Stimulated activated naive CD8-positive, alpha-beta T cell treated with anti-CD3 and anti-CD28 coated beads, Interleukin-15, Interleukin-2, amounts not matched to agents 100 U/mL and 50 U/mL, for 24 hours (primary cell): ENCODE measurements at regions not wholly inside any gene's neighbourhood (a gene's known extent, or its start where the extent isn't known, plus 50 kb on each side); places are given as distances from the start of the nearest gene placed in this dataset.
"Not testable (repeated sequence)": the region's sequence is repeated elsewhere in the genome, so short reads cannot be mapped to it uniquely, and the experiment has no call there.

Source experiments
- ATAC-seq: fragments of 150-1000 bp; cut with Tn5 transposase; one replicate; pipeline ENCODE4 v1.10.0; 2021
- DNase-seq: peaks from one replicate; pipeline ENCODE4 v3.0.0; 2021

DNA sequence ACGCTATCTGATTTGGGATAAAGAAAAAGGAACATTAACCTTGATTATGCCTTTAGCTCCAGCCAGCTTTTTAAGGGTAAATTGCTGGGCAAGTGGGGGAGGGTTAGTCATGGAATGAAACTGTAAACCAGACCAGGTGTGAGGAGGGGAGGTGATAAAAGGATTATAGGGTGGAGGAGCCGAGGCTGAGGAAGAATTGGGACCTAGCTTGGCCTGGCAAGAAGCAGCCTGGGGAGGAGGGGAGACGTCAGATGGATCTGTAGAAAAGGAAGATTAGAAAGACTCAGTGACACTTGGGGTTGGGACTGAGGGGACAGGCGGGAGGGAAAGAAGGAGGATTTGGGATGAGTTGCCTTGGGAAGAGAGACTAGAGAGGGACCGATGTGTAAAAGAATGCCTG lies 590.8 kb upstream of the MDGA2 start:
- not testable (repeated sequence) for DNase-seq, ATAC-seq

DNA sequence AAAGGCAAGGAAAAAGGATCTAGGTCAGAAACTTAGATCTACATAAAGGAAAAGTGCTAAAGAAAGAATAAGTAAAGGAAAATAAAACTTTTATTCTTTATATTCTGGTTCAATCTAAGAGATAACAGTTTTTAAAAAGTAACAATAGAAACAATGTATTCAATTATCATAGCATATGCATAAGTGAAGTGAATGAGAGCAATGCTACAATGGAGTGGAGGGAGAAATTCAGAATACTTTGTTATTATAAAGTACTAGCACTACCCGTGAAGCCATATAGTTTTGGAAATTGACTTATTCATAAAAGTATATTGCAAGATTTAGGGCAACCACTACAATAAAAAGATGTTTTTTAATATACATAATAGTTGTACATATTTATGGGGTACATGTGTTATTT lies 586.0 kb upstream of the MDGA2 start:
- no peak for DNase-seq
- ATAC-seq, result no peak

DNA sequence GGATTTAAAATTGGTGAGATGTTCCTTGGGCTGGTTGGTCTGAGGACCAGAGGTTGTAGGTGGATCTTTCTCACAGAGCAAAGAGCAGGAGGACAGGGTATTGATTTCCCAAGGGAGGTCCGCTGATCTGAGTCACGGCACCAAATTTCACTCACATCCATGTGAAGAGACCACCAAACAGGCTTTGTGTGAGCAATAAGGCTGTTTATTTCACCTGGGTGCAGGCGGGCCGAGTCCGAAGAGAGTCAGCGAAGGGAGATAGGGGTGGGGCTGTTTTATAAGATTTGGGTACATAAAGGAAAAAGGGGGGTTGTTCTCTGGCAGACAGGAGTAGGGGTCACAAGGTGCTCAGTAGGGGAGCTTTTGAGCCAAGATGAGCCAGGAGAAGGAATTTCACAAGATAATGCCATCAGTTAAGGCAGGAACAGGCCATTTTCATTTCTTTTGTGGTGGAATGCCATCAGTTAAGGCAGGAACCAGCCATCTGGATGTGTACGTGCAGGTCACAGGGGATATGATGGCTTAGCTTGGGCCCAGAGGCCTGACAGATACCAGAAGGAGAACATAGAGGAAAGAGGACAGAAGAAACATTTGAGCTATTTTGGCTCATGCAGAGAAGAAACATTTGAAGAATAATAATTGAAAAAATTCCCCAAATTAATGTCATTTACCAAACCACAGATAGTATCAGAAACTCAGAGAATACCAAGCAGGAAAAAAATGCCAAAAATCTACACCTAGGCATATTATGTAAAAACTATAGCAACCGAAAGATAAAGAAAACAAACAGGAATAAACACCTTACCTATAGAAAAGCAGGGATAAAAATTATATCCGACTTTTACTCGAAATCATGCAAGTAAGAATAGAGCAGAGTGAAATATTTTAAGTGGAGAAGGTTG lies 585.2 kb upstream of the MDGA2 start:
- ATAC-seq, DNase-seq: not testable (repeated sequence)

DNA sequence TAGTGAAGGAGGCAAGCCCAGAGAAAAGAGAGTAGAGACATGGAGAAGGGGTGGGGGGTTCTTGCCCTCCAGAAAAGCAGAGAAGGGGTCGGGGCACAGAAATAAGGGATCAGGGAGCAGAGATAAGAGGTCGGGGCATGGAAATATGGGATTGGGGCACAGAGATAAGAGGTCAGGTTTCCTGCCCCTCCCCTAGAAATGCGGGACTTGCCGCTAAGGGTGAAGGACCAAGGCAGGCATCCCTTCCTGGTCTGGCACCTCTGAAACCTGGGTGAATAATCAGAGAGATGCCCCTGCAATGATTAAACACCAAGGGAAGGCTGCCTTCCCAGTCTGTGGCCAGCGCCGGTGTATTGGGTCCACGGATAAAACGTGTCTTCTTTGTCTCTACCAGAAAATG lies 584.5 kb upstream of the MDGA2 start:
- not testable (repeated sequence) for ATAC-seq, DNase-seq

DNA sequence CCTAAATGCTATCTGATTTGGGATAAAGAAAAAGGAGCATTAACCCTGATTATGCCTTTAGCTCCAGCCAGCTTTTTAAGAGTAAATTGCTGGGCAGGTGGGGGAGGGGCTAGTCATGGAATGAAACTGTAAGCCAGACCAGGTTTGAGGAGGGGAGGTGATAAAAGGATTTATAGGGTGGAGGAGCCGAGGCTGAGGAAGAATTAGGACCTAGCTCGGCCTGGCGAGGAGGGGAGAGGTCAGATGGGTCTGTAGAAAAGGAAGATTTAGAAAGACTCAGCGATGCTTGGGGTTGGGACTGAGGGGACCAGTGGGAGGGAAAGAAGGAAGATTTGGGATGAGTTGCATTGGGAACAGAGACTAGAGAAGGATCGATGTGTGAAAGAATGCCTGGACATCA lies 583.8 kb upstream of the MDGA2 start:
- not testable (repeated sequence) for DNase-seq, ATAC-seq

DNA sequence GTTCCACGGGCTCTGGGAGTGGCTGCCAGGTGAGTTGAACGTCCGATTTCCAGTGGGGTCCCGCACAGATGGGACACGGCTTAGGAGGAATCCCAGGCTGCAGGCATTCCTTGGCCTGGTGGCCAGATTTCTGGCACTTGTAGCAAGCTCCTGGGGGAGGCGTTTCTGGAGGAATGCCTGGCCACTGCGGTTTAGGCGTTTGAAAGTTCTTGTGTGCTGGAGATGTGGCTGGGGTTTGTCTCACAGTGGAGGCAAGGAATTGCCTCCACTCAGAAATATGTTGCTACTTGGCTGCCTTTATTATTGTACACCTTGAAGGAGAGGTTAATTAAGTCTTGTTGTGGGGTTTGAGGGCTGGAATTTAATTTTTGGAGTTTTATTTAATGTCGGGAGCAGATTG lies 583.3 kb upstream of the MDGA2 start:
- not testable (repeated sequence) for ATAC-seq

DNA sequence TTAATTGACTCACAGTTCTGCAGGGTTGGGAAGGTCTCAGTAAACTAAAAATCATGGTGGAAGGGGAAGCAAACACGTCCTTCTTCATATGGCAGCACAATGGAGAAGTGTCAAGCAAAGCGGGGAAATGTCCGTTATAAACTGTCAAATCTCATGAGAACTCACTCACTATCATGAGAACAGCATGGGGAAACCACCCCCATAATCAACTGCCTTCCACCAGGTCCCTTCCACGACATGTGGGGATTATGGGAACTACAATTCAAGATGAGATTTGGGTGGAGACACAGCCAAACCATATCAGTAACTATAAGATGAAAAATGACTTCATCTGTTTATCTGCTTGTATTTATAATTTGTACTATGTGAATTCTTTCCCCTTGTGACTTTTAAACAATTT lies 577.6 kb upstream of the MDGA2 start:
- DNase-seq, result no peak
- ATAC-seq, result no peak

More for the DNA sequence above, 583.3 kb upstream of the MDGA2 start:
- DNase-seq, result not testable (repeated sequence)

DNA sequence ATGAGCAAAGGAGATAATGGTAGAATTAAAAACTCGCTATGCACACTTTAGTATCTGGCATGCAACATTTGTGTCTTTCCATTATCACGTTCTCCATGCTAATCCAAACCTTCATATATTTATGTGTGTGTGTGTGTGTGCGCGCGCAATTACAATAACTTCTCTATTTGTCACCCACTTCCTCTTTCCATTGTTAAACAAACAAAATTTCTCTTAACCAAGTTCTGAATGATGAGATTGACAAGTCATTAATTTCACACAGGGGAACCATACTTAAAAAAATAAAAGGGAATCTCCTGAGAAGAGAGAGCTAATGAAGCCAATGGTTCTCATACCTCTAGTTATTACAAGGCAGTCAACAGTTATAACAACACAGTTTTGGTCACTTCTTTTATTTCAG lies 575.9 kb upstream of the MDGA2 start:
- DNase-seq (no peak), ATAC-seq (no peak)

DNA sequence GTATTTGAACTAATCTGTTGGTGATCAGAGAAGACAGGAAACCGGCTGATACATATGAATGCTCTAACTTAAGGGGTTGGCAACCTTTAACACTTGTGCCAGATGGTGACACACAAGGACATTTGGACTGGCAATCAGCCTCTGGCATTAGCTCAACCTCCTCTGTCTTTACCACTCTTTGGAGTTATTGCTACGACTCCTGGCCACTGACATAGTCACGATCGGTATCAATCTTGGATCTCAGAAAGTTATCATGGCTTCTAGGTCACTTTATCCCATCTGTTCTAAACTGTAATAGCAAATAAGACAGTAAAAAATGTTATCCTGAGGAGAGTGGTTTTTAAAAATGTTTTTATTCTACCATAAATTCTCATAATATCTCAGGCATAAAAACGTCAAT lies 575.2 kb upstream of the MDGA2 start:
- DNase-seq (no peak), ATAC-seq (no peak)

DNA sequence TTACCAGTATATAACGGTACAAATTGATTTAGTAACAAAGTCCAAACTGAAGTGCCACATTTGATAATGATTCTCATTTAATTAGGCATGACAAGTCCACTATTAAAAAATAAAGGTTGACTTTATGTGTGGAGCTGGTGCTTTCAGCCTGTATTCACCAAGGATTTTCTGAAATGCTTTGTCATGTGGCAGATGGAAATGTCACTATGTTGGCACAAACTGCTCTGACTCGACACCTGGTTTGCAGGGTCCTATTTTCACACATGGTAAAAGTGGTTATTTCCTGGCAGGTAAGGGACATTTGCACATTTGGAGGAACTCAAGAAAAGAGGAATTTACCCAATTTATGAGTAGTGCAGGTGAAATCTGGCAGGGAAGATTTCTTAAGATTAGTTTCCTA lies 572.6 kb upstream of the MDGA2 start:
- DNase-seq, result no peak
- no peak for ATAC-seq

DNA sequence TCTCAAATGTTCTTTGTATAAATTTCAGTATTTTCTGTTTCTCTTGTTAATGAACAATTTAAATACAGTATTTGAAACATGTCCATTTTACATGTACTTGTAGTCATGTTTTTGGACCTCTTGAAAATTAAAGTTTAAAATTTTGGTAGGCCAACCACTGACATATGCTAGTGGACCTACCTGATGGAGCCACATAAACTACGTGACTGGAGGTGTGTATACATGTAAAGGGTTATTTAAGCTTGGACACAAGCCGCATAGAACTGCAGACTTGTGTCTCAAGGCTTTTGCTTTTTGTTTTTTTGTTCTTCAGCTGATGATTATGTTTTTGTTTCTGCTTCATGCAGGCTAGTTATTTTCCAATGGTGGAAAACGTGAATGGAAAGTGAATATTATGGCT lies 568.5 kb upstream of the MDGA2 start:
- no peak for ATAC-seq
- no peak for DNase-seq

DNA sequence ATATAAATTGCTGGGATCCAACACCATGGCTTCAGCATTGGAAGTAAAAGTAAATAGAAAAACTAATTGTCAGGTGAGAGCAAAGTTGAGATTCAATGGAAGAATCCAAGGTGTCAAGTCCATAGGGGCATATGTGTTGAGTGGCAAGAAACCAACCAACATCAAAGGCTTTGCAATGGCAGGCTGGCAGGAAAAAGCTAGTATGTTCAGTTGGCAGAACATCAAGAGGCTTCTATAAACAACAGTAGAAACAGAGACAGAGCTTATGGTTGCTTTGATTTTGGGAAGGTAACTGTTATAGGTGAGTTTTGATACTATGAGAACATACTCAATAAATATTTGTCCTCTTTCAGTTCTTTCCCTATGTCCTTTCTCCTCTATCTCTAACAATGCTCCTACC lies 553.7 kb upstream of the MDGA2 start:
- ATAC-seq (no peak), DNase-seq (no peak)

DNA sequence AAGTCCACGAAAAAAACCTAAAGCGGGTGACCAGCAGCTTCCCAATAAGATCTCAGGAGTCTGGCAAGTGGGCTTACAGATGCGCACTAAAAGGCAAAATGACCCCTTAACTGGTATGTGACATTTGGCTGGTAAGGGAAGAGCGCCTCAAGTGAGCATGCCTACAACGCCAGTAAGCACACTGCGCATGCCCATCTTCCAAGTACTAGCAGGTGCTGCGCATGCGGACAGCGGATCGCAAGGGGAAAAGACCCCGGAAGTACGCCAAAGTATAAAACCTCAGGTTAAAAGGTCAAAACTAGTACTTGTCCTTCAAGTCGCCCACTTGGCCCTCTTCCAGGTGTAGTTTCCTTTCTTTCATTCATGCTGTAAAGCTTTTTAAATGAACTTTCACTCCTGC lies 518.5 kb upstream of the MDGA2 start:
- DNase-seq, result no peak
- no peak for ATAC-seq

DNA sequence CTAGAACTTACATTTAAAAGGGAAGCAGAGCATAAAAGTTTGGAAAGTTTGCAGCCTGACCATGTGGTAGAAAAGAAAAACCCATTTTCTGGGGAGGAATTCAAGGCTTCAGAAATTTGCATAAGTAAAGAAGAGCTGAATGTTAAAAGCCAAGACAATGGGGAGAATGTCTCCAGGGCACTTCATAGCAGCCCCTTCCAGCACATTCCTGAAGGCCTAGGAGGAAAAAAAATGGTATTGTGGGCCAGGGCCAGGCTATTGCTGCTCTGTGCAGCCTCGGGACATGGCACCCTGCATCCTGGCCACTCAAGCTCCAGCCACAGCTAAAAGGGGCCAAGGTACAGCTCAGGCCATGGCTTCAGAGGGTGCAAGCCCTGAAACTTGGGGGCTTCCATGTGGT lies 474.2 kb upstream of the MDGA2 start:
- not testable (repeated sequence) for DNase-seq, ATAC-seq

DNA sequence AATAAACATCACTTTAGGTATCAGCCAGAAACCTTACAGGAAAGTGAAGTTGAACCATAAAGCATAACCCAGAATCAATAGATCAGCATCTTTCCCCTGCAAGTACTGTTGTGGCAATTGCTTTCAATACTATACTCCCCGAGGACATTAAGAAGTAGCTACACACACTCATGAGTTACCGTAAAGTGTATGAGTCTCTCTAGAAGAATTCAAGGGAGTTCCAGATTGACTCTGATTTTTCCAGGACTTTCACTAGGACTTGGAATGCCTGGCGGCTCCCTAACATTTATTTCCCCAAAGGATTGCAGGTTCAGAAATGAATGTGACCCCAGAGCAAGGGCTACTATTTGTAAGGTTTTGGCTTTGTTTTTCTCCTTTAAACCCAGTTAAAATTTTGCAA lies 465.4 kb upstream of the MDGA2 start:
- DNase-seq, result no peak
- ATAC-seq, result no peak

DNA sequence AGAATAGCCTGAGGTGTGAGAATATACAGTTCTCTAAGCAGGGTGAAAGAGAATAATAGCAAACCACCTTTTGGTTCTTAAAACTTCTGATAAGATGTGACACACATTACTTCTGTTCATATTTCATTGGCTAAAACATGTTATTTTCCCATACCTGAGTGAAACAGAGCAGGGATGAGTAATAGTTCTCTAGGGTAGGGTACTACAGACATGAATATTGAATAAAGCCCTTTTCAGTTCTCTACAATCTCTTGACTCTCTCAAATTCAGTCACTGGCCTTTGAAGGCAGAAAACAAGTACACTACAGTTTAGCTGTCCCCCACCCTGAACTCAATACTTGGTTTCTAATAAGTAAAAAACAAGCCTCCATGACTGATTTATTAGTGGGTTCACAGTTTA lies 454.1 kb upstream of the MDGA2 start:
- no peak for DNase-seq
- ATAC-seq, result no peak

DNA sequence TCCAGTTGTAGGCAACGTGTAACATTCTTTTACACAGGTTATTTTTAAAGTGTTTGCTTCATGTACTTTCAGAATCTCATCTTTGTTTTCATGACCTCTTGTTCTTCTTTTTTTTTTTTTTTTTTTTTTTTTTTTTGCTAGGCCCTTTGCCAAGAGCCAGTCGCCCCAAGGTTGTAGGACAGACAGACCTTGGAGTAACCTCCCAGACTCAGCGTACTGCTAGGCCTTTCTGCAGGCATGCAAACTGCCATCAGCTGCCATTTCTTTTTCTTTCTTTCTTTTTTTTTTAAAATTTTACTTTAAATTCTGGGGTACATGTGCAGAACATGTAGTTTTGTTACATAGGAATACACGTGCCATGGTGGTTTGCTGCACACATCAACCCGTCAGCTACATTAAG lies 452.3 kb upstream of the MDGA2 start:
- no peak for ATAC-seq
- DNase-seq, result no peak

DNA sequence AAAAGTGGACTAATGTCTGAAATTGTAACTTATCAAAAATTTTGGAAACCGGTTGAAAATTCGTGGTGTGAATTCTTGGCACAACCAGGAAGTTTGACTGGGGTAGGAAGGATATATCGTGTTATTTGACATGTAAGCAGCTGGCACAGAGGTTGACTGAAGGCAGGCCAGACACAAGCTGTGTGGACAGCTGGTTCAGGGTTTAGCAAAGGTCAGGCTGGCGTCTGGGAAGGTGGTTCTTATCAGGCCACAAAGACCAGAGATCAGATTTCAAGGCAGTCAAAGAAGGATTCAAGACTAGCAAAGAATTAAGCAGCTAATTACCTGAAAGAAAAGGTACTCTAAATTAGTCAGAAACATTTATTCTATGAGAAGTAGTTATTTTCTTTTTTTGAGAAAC lies 450.2 kb upstream of the MDGA2 start:
- no peak for ATAC-seq
- no peak for DNase-seq

DNA sequence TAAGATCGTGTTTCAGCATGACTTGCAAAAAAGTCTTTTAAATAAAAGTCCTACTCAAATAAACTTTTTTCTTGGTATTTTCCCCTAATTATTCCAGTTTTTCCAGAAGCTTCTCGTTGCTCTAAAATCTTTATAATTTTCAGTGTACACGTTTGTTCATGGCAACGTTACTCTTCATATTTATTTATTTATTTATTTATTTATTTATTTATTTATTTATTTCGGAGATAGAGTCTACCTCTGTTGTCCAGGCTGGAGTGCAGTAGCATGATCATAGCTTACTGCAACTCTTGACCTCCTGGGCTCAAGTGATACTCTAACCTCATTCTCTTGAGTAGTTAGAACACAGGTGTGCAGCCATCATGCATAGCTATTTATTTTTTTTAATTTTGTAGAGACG lies 438.3 kb upstream of the MDGA2 start:
- no peak for ATAC-seq
- no peak for DNase-seq

DNA sequence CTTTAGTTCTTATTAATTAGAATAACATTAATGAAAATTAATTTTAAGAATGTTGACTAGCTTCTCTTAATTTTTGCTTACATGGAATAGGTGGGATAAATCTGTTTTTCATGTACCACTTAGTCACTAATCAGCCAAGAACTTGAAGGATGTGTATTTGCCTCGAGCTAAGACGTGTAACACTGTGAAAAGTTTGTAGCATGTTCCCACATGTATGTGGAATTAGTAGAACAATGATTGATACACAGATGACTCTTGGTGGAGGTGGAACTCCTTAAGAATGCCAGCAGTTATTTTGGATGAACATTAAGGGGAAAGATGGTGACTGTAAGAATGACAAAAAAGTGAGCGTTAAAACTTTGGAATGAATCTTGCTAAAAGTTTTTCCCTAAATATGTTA lies 435.7 kb upstream of the MDGA2 start:
- no peak for ATAC-seq
- DNase-seq, result no peak

DNA sequence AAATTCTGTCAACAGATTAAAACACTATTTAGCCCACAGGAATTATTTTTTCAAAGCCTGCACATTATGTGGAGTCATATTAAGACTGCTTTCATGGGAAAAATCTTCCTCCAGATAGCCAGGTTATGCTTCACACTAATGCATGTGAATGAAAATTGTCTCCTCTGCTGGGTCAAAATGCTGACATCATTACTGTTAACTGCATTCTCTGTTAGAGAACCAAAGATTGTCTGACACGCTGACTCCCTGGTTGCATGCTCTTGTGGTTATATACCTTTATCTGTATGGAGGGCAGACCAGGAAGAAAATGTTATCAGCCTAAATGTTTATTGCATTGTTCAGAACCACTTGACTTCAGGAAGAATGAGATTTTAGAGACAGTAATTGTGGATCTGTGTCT lies 432.2 kb upstream of the MDGA2 start:
- DNase-seq, result no peak
- no peak for ATAC-seq

DNA sequence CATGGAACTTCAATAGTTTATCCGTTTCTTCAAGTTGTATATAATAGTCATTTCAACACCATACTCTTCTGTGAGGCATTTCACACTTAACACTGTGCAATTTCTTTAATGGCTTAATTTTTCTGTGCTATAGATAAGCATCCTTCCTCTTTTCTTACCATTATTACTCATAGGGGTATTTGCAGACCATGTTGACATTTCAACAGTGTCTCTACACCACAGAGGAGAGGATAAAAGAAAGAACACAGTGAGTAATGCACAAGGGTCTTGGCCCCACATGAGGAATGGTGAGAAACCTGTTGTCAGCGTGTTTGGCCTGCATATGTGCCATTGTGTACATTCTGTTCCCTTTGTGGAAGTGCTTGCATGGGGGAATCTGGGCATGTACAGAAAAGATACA lies 421.5 kb upstream of the MDGA2 start:
- no peak for ATAC-seq
- DNase-seq, result no peak

DNA sequence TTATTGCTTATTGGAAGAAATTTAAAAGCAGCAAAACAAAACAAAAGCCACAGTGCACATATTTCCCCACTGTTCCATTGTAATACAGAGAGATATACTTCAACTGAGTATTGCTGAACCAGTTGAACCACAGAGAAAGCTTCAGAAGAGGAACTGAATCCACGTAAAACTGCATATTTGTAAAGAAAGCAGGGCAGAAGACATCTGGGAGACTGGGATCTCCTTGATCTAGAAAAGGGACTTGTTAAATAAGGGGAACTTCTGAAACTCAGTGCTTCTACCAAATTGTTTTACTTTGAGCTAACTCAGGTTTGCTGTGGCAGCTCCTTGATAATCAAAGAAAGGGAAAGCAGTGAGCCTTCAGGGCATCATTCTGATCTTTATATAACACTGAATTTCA lies 411.1 kb upstream of the MDGA2 start:
- ATAC-seq, result no peak

DNA sequence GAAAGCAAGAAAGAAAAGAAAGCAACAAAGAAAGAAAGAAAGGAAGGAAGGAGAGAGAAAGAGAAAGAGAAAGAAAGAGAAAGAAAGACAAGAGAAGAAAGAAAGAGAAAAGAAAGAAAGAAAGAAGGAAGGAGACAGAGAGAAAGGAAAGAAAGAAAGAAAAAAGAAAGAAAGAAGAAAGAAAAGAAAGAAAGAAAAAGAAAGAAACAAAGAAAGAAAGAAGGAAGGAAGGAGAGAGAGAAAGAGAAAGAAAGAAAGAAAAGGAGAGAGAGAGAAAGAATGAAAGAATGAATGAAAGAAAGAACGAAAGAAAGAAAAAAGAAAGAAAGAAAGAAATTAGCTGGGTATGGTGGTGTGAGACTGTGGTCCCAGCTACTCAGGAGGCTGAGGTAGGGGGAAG lies 400.1 kb upstream of the MDGA2 start:
- no peak for DNase-seq
- no peak for ATAC-seq

More for the DNA sequence above, 411.1 kb upstream of the MDGA2 start:
- no peak for DNase-seq
